Retinal pigment epithelial cell (primary cell): ENCODE measurements at regions not wholly inside any gene's neighbourhood (a gene's known extent, or its start where the extent isn't known, plus 50 kb on each side); places are given as distances from the start of the nearest gene placed in this dataset.
"Not testable (repeated sequence)": the region's sequence is repeated elsewhere in the genome, so short reads cannot be mapped to it uniquely, and the experiment has no call there.

Experiments used
- DNase-seq: peaks from one replicate; pipeline ENCODE4 v3.0.0-alpha.2; 2010; ENCODE audit warnings: low read depth
- H3K4me3 ChIP-seq: 2 replicates; pipeline ENCODE4 v1.5.1; 2011; ENCODE audit warnings: mild to moderate bottlenecking, low read length, control low read depth, moderate library complexity
- CTCF ChIP-seq: conservative IDR thresholded peaks from 2 replicates; pipeline ENCODE4 v1.5.1; 2011; ENCODE audit warnings: low read depth, low read length, control low read depth, inconsistent platforms

GRCh38 chr2:186977433-186978045, 128.6 kb upstream of the ZSWIM2 start:
- no peak for TF ChIP-seq CTCF
- H3K4me3 ChIP-seq, result no peak overlapping the region
- DNase-seq, result no peak

- H3K4me3 ChIP-seq, result no peak overlapping the region
- no peak for DNase-seq
- TF ChIP-seq CTCF, result no peak
Measured at GRCh38 chr2:186976329-186976728, 127.4 kb upstream of the ZSWIM2 start.

GRCh38 chr2:186972281-186972970, 123.5 kb upstream of the ZSWIM2 start:
- H3K4me3 ChIP-seq, result no peak overlapping the region
- no peak for DNase-seq
- no peak for TF ChIP-seq CTCF

- H3K4me3 ChIP-seq, result no peak overlapping the region
- TF ChIP-seq CTCF, result no peak
- no peak for DNase-seq
Measured at GRCh38 chr2:186968277-186968676, 119.3 kb upstream of the ZSWIM2 start.

GRCh38 chr2:186966015-186966414, 117.0 kb upstream of the ZSWIM2 start:
- no peak for DNase-seq
- no peak overlapping the region for H3K4me3 ChIP-seq
- TF ChIP-seq CTCF, result no peak

GRCh38 chr2:186962085-186962747, 113.2 kb upstream of the ZSWIM2 start:
- H3K4me3 ChIP-seq, result no peak overlapping the region
- no peak for DNase-seq
- no peak for TF ChIP-seq CTCF

- H3K4me3 ChIP-seq, DNase-seq: not testable (repeated sequence)
Measured at GRCh38 chr2:186960241-186960640, 111.3 kb upstream of the ZSWIM2 start.
